IMR-90 (cell line): ENCODE measurements at regions not wholly inside any gene's neighbourhood (a gene's known extent, or its start where the extent isn't known, plus 50 kb on each side); places are given as distances from the start of the nearest gene placed in this dataset.

ENCODE experiments used
- ATAC-seq: fragments of 200-7000 bp; cut with Tn5 transposase; 2 replicates; pipeline ENCODE4 v1.9.1; 2020; ENCODE audit warnings: low read depth, mild to moderate bottlenecking, moderate library complexity
- BruUV-seq: library from RNA; stranded (reverse); fragments of 400-500 nt; replicated peaks from 2 replicates; lab custom pipeline; 2021; lab: Mats Ljungman, UMichigan
- CTCF ChIA-PET: fragments of 300-600 bp; formaldehyde crosslinking; extraction: SDS; loops from one replicate; lab custom pipeline; 2021; ENCODE audit warnings: antibody characterized with exemption; lab: Yijun Ruan, JAX
- POLR2A ChIA-PET: fragments of 300-600 bp; sonication (Branson Sonifier 250); formaldehyde crosslinking; loops from one replicate; lab custom pipeline; 2022; ENCODE audit warnings: antibody characterized with exemption; ENCODE audit not compliant: unreplicated experiment; lab: Charles Lee
- DNase-seq: peaks from one replicate; pipeline ENCODE4 v3.0.0; 2013
- H2AFZ ChIP-seq: replicated peaks from 2 replicates; pipeline ENCODE3; 2013; ENCODE audit warnings: low read length, mild to moderate bottlenecking; ENCODE audit not compliant: poor library complexity
- H2AK5ac ChIP-seq: 2 replicates; pipeline ENCODE4 v1.6.1; 2013; ENCODE audit warnings: low read depth, low read length, inconsistent platforms
- H2AK9ac ChIP-seq: replicated peaks from 2 replicates; pipeline ENCODE3; 2013; ENCODE audit warnings: mild to moderate bottlenecking, low read depth, low read length, moderate library complexity; ENCODE audit not compliant: poor library complexity
- H2BK120ac ChIP-seq: 2 replicates; pipeline ENCODE4 v1.6.1; 2013; ENCODE audit warnings: low read depth, low read length, inconsistent platforms
- H2BK15ac ChIP-seq: 3 replicates; pipeline ENCODE4 v1.6.1; 2013; ENCODE audit warnings: low read depth, low read length, inconsistent platforms
- H2BK20ac ChIP-seq: 2 replicates; pipeline ENCODE4 v1.6.1; 2013; ENCODE audit warnings: low read depth, mild to moderate bottlenecking, inconsistent platforms, low read length, moderate library complexity
- H2BK5ac ChIP-seq: 2 replicates; pipeline ENCODE4 v1.6.1; 2013; ENCODE audit warnings: mild to moderate bottlenecking, low read depth, low read length, inconsistent platforms; ENCODE audit not compliant: poor library complexity, severe bottlenecking
- H3K14ac ChIP-seq: replicated peaks from 2 replicates; pipeline ENCODE4 v1.6.1; 2013; ENCODE audit warnings: low read depth, low read length, inconsistent platforms
- H3K18ac ChIP-seq: 2 replicates; pipeline ENCODE4 v1.6.1; 2013; ENCODE audit warnings: low read depth, low read length, control low read depth
- H3K23ac ChIP-seq: 2 replicates; pipeline ENCODE4 v1.6.1; 2013; ENCODE audit warnings: low read depth, low read length, inconsistent platforms
- H3K27ac ChIP-seq: 2 replicates; pipeline ENCODE4 v1.5.1; 2013; ENCODE audit warnings: mild to moderate bottlenecking, control low read depth, low read length; ENCODE audit not compliant: insufficient read depth
- H3K27me3 ChIP-seq: 2 replicates; pipeline ENCODE4 v1.6.1; 2013; ENCODE audit warnings: low read length; ENCODE audit not compliant: control insufficient read depth, insufficient read depth
- H3K36me3 ChIP-seq: 2 replicates; pipeline ENCODE4 v1.6.1; 2013; ENCODE audit warnings: low read length, mixed read lengths; ENCODE audit not compliant: control insufficient read depth, insufficient read depth
- H3K4ac ChIP-seq: 2 replicates; pipeline ENCODE4 v1.6.1; 2013; ENCODE audit warnings: low read depth, low read length, inconsistent platforms
- H3K4me1 ChIP-seq: 2 replicates; pipeline ENCODE4 v1.6.1; 2013; ENCODE audit warnings: low read length, mixed read lengths; ENCODE audit not compliant: control insufficient read depth, insufficient read depth
- H3K4me2 ChIP-seq: 2 replicates; pipeline ENCODE4 v1.6.1; 2013; ENCODE audit warnings: low read depth, mild to moderate bottlenecking, control low read depth, low read length, moderate library complexity
- H3K4me3 ChIP-seq: 2 replicates; pipeline ENCODE4 v1.5.1; 2013; ENCODE audit warnings: low read depth, mild to moderate bottlenecking, control low read depth, low read length, moderate library complexity; ENCODE audit not compliant: insufficient read depth
- H3K56ac ChIP-seq: 2 replicates; pipeline ENCODE4 v1.6.1; 2013; ENCODE audit warnings: low read length, inconsistent platforms; ENCODE audit not compliant: insufficient read depth; ENCODE audit errors: extremely low read depth
- H3K79me1 ChIP-seq, 2 experiments: 2 replicates each; pipeline ENCODE4 v1.6.1; 2013; ENCODE audit warnings: low read length in 2 of 2, inconsistent platforms in 1 of 2, low read depth in 1 of 2
- H3K9ac ChIP-seq: 2 replicates; pipeline ENCODE4 v1.6.1; 2013; ENCODE audit warnings: low read depth, low read length, control low read depth
- H3K9me1 ChIP-seq: 2 replicates; pipeline ENCODE4 v1.6.1; 2013; ENCODE audit warnings: low read length, inconsistent platforms; ENCODE audit not compliant: insufficient read depth
- H3K9me3 ChIP-seq: 2 replicates; pipeline ENCODE4 v1.6.1; 2013; ENCODE audit warnings: low read length; ENCODE audit not compliant: control insufficient read depth, insufficient read depth
- H4K20me1 ChIP-seq: 2 replicates; pipeline ENCODE4 v1.6.1; 2013; ENCODE audit warnings: low read length, inconsistent platforms; ENCODE audit not compliant: insufficient read depth
- H4K5ac ChIP-seq: 2 replicates; pipeline ENCODE4 v1.6.1; 2013; ENCODE audit warnings: mild to moderate bottlenecking, low read depth, low read length, control low read depth
- H4K8ac ChIP-seq, 2 experiments: 2 replicates each; pipeline ENCODE4 v1.6.1; 2013; ENCODE audit warnings: low read depth in 2 of 2, low read length in 2 of 2, control low read depth in 1 of 2, inconsistent platforms in 1 of 2
- H4K91ac ChIP-seq: 2 replicates; pipeline ENCODE4 v1.6.1; 2013; ENCODE audit warnings: low read depth, low read length, inconsistent platforms; ENCODE audit not compliant: insufficient read depth
- BHLHE40 ChIP-seq: fragments of 150-350 bp; IDR thresholded peaks from 2 replicates; pipeline ENCODE4 v1.6.1; 2016; ENCODE audit warnings: mild to moderate bottlenecking, low read depth, low read length
- FOS ChIP-seq: fragments of 150-350 bp; IDR thresholded peaks from 2 replicates; pipeline ENCODE4 v1.6.1; 2016; ENCODE audit warnings: low read depth, low read length
- MXI1 ChIP-seq: IDR thresholded peaks from 2 replicates; pipeline ENCODE4 v1.6.1; 2012; ENCODE audit warnings: low read depth, mild to moderate bottlenecking, low read length, moderate library complexity, borderline replicate concordance
- NFE2L2 ChIP-seq: fragments of 150-350 bp; IDR thresholded peaks from 2 replicates; pipeline ENCODE4 v1.6.1; 2016; ENCODE audit warnings: low read depth, mild to moderate bottlenecking, low read length
- POLR2A ChIP-seq: IDR thresholded peaks from 2 replicates; pipeline ENCODE4 v1.6.1; 2012; ENCODE audit warnings: mild to moderate bottlenecking, low read depth, low read length
- RCOR1 ChIP-seq: IDR thresholded peaks from 2 replicates; pipeline ENCODE4 v1.6.1; 2012; ENCODE audit warnings: mild to moderate bottlenecking, low read length, improper control_type of control experiment; ENCODE audit not compliant: insufficient replicate concordance
- RFX5 ChIP-seq: IDR thresholded peaks from 2 replicates; pipeline ENCODE4 v1.8.0; 2012; ENCODE audit warnings: low read depth, mild to moderate bottlenecking, low read length, moderate library complexity
- SMC3 ChIP-seq: fragments of 150-350 bp; IDR thresholded peaks from 2 replicates; pipeline ENCODE4 v1.6.1; 2016; ENCODE audit warnings: low read depth, mild to moderate bottlenecking, antibody characterized with exemption, low read length, moderate library complexity
- WGBS, 2 experiments: methylation state at CpG; one replicate each; pipeline versions ENCODE4 v1.1.5 to v1.1.7; 2013; ENCODE audit warnings: missing lambda C conversion rate in 2 of 2; ENCODE audit not compliant: insufficient read length in 1 of 2; ENCODE audit errors: extremely low coverage in 2 of 2; 5-methylcytosine and 5-hydroxymethylcytosine counted together
- dilution Hi-C: fragments of 300-500 bp; cut with HindIII; formaldehyde crosslinking; loops from one replicate; pipeline ENCODE4 v1.14.3; 2018; ENCODE audit warnings: low sequenced_read_pairs; ENCODE audit not compliant: unreplicated experiment
- in situ Hi-C: fragments of 300-500 bp; cut with MboI; formaldehyde crosslinking; loops from 3 replicates; pipeline ENCODE4 v1.14.3; 2019; ENCODE audit warnings: low sequenced_read_pairs, inconsistent platforms, mixed read lengths
- intact Hi-C: fragments of 100-400 bp; cut with micrococcal nuclease; formaldehyde crosslinking; loops from 2 replicates; pipeline ENCODE4 v1.10.0; 2022
- TF ChIP-seq, protein P1 (sequence below): conservative IDR thresholded peaks from 2 replicates; pipeline ENCODE4 v1.5.1; 2012; ENCODE audit warnings: mild to moderate bottlenecking, low read depth, low read length, improper control_type of control experiment
- TF ChIP-seq, protein P2 (sequence below): fragments of 150-350 bp; IDR thresholded peaks from 2 replicates; pipeline ENCODE4 v1.6.1; 2016; ENCODE audit warnings: low read depth, mild to moderate bottlenecking, low read length, moderate library complexity, borderline replicate concordance

DNA sequence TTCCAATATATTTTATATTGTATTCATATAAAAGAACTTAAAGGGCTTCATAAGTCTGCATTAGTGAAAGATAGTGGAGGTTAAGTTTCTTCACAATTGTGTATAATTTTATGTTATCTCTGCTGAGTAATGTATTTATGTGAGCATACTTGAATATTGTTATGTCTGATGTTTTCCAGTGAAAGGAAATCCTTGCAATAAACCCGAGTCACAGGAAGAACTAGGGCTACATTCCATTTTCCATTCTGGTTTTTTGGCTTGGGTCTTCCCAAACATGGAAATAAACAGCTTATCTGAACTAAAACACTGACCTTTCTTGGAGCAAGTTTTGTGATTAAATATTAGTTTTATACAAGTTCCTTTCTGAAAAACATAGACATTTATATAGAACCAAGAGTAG, 231.3 kb upstream of the GPRIN3 start:
- peak overlapping the region; percentile 40 for H2BK5ac ChIP-seq
- no TSS peak for BruUV-seq
- no peak overlapping the region for H2AK5ac ChIP-seq
- POLR2A ChIA-PET, result no interaction called here
- H3K36me3 ChIP-seq, result no peaks in the 10 kb centered on the region
- no peak overlapping the region for H2AK9ac ChIP-seq
- H3K18ac ChIP-seq, result peak overlapping the region; percentile 90
- H3K23ac ChIP-seq, result no peak overlapping the region
- H2BK20ac ChIP-seq, result 0 out of 2 replicates have a peak overlapping the region, but pooled peaks have one; percentile 20
- CTCF ChIA-PET, result no interaction called here
- H4K20me1 ChIP-seq, result no peaks in the 10 kb centered on the region
- no peak overlapping the region for H4K91ac ChIP-seq
- no peaks in the 10 kb centered on the region for H3K27me3 ChIP-seq
- no peaks in the 10 kb centered on the region for H3K9me3 ChIP-seq
- no peak overlapping the region for H3K4me3 ChIP-seq
- H3K9me1 ChIP-seq, result no peaks in the 10 kb centered on the region
- DNase-seq (peak; percentile 43), ATAC-seq (peak; percentile 53)
- H2BK120ac ChIP-seq, result no peak overlapping the region
- no peak overlapping the region for H4K5ac ChIP-seq
- WGBS, 2 experiments, result no CpG with 5 or more reads among the region's 1 CpG
- in situ Hi-C loops (no loop called here), intact Hi-C loops (loop anchor here (1.0 kb wide), 1 partner anchor 47 kb away; no protein-coding TSS in a partner anchor), dilution Hi-C loops (no loop called here)
- H3K4me2 ChIP-seq, result peak overlapping the region; percentile 60; the same call in 1 of the 2 replicates
- no peak for TF ChIP-seq MXI1
- TF ChIP-seq, protein P1, sequence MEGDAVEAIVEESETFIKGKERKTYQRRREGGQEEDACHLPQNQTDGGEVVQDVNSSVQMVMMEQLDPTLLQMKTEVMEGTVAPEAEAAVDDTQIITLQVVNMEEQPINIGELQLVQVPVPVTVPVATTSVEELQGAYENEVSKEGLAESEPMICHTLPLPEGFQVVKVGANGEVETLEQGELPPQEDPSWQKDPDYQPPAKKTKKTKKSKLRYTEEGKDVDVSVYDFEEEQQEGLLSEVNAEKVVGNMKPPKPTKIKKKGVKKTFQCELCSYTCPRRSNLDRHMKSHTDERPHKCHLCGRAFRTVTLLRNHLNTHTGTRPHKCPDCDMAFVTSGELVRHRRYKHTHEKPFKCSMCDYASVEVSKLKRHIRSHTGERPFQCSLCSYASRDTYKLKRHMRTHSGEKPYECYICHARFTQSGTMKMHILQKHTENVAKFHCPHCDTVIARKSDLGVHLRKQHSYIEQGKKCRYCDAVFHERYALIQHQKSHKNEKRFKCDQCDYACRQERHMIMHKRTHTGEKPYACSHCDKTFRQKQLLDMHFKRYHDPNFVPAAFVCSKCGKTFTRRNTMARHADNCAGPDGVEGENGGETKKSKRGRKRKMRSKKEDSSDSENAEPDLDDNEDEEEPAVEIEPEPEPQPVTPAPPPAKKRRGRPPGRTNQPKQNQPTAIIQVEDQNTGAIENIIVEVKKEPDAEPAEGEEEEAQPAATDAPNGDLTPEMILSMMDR, result no peak
- no peak for TF ChIP-seq SMC3
- no peak for TF ChIP-seq RFX5
- no peak for TF ChIP-seq NFE2L2
- TF ChIP-seq, protein P2, sequence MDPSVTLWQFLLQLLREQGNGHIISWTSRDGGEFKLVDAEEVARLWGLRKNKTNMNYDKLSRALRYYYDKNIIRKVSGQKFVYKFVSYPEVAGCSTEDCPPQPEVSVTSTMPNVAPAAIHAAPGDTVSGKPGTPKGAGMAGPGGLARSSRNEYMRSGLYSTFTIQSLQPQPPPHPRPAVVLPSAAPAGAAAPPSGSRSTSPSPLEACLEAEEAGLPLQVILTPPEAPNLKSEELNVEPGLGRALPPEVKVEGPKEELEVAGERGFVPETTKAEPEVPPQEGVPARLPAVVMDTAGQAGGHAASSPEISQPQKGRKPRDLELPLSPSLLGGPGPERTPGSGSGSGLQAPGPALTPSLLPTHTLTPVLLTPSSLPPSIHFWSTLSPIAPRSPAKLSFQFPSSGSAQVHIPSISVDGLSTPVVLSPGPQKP, result no peak
- no peak for TF ChIP-seq RCOR1
- TF ChIP-seq BHLHE40, result no peak
- no peak for TF ChIP-seq FOS
- TF ChIP-seq POLR2A, result no peak
- no peak overlapping the region for H3K56ac ChIP-seq
- H3K9ac ChIP-seq, result no peak overlapping the region
- H3K4ac ChIP-seq, result no peak overlapping the region
- H2BK15ac ChIP-seq, result no peak overlapping the region
- peak overlapping the region; percentile 43; the same call in 1 of the 2 replicates for H3K27ac ChIP-seq
- peaks cover 11% of the 10 kb centered on the region for H3K4me1 ChIP-seq
- H3K79me1 ChIP-seq, result no peaks in the 10 kb centered on the region
- no peak overlapping the region for H2AFZ ChIP-seq
- H4K8ac ChIP-seq, result no peak overlapping the region
- H3K14ac ChIP-seq, result no peak overlapping the region
